ENCODE measurements at regions not wholly inside any gene's neighbourhood (a gene's known extent, or its start where the extent isn't known, plus 50 kb on each side); places are given as distances from the start of the nearest gene placed in this dataset.

GRCh38 chr6:102352552-102352951 is 959.0 kb downstream of the GRIK2 start:
- no peak for DNase-seq
- no peaks in the 10 kb centered on the region for H3K9me3 ChIP-seq (replicated peaks)
- H3K4me3 ChIP-seq, result no peak overlapping the region
- no peak overlapping the region for H3K27ac ChIP-seq
- H3K4me1 ChIP-seq, result no peaks in the 10 kb centered on the region
- no peaks in the 10 kb centered on the region for H3K36me3 ChIP-seq
- H3K27me3 ChIP-seq, result no peaks in the 10 kb centered on the region

GRCh38 chr6:102344769-102345168 is 951.3 kb downstream of the GRIK2 start:
- no peaks in the 10 kb centered on the region for H3K27me3 ChIP-seq
- H3K9me3 ChIP-seq (replicated peaks), result no peaks in the 10 kb centered on the region
- no peak overlapping the region for H3K4me3 ChIP-seq
- H3K4me1 ChIP-seq, result no peaks in the 10 kb centered on the region
- H3K27ac ChIP-seq, result no peak overlapping the region
- no peak for DNase-seq
- H3K36me3 ChIP-seq, result no peaks in the 10 kb centered on the region

GRCh38 chr6:102340311-102340710 is 946.8 kb downstream of the GRIK2 start:
- no peak overlapping the region for H3K4me3 ChIP-seq
- no peaks in the 10 kb centered on the region for H3K36me3 ChIP-seq
- H3K27me3 ChIP-seq, result no peaks in the 10 kb centered on the region
- H3K9me3 ChIP-seq (replicated peaks), result no peaks in the 10 kb centered on the region
- no peak for DNase-seq
- no peak overlapping the region for H3K27ac ChIP-seq
- H3K4me1 ChIP-seq, result no peaks in the 10 kb centered on the region

- no peaks in the 10 kb centered on the region for H3K27me3 ChIP-seq
- no peaks in the 10 kb centered on the region for H3K9me3 ChIP-seq (replicated peaks)
- H3K4me3 ChIP-seq, result no peak overlapping the region
- DNase-seq, result no peak
- H3K27ac ChIP-seq, result no peak overlapping the region
- no peaks in the 10 kb centered on the region for H3K4me1 ChIP-seq
- H3K36me3 ChIP-seq, result no peaks in the 10 kb centered on the region
Observed at GRCh38 chr6:102333736-102334135, 940.2 kb downstream of the GRIK2 start.

- no peaks in the 10 kb centered on the region for H3K4me1 ChIP-seq
- H3K27ac ChIP-seq, result no peak overlapping the region
- H3K4me3 ChIP-seq, result no peak overlapping the region
- no peaks in the 10 kb centered on the region for H3K36me3 ChIP-seq
- no peaks in the 10 kb centered on the region for H3K9me3 ChIP-seq (replicated peaks)
- H3K27me3 ChIP-seq, result no peaks in the 10 kb centered on the region
- no peak for DNase-seq
Observed at GRCh38 chr6:102327697-102328225, 934.3 kb downstream of the GRIK2 start.

- no peaks in the 10 kb centered on the region for H3K4me1 ChIP-seq
- H3K4me3 ChIP-seq, result no peak overlapping the region
- no peaks in the 10 kb centered on the region for H3K9me3 ChIP-seq (replicated peaks)
- no peaks in the 10 kb centered on the region for H3K36me3 ChIP-seq
- no peaks in the 10 kb centered on the region for H3K27me3 ChIP-seq
- no peak overlapping the region for H3K27ac ChIP-seq
- no peak for DNase-seq
Observed at GRCh38 chr6:102313699-102314098, 920.2 kb downstream of the GRIK2 start.

- Histone ChIP-seq H3K9me3 (replicated peaks) (no peaks in the 10 kb centered on the region), H3K36me3 (no peaks in the 10 kb centered on the region), H3K27me3 (no peaks in the 10 kb centered on the region)
Observed at GRCh38 chr6:102309700-102310099, 916.2 kb downstream of the GRIK2 start.

GRCh38 chr6:102300350-102300749 is 906.8 kb downstream of the GRIK2 start:
- H3K36me3 ChIP-seq, result no peaks in the 10 kb centered on the region
- H3K4me1 ChIP-seq, result no peaks in the 10 kb centered on the region
- no peak for DNase-seq
- H3K27ac ChIP-seq, result no peak overlapping the region
- H3K4me3 ChIP-seq, result no peak overlapping the region
- H3K9me3 ChIP-seq (replicated peaks), result no peaks in the 10 kb centered on the region
- no peaks in the 10 kb centered on the region for H3K27me3 ChIP-seq

More at GRCh38 chr6:102309700-102310099, 916.2 kb downstream of the GRIK2 start:
- no peak overlapping the region for H3K4me3 ChIP-seq
- DNase-seq, result no peak
- H3K4me1 ChIP-seq, result no peaks in the 10 kb centered on the region
- no peak overlapping the region for H3K27ac ChIP-seq

GRCh38 chr6:102298051-102298450 is 904.5 kb downstream of the GRIK2 start:
- H3K36me3 ChIP-seq, result no peaks in the 10 kb centered on the region
- no peak for DNase-seq

More at GRCh38 chr6:102298051-102298450, 904.5 kb downstream of the GRIK2 start:
- H3K9me3 ChIP-seq (replicated peaks), result no peaks in the 10 kb centered on the region
- H3K4me3 ChIP-seq, result no peak overlapping the region
- H3K27ac ChIP-seq, result no peak overlapping the region
- H3K4me1 ChIP-seq, result no peaks in the 10 kb centered on the region
- no peaks in the 10 kb centered on the region for H3K27me3 ChIP-seq
